ENCODE measurements at regions not wholly inside any gene's neighbourhood (a gene's known extent, or its start where the extent isn't known, plus 50 kb on each side); places are given as distances from the start of the nearest gene placed in this dataset.
A peak's percentile ranks its signal among the peaks of the same experiment; 100 is the strongest.

- no peaks in the 10 kb centered on the region for H3K23me2 ChIP-seq (ENCODE audit: insufficient read length, low read depth, low read length, poor library complexity, severe bottlenecking)
- H3K27me3 Mint-ChIP-seq (ENCODE audit: low read depth): peaks cover 2% of the 10 kb centered on the region; the same call in 1 of the 2 replicates
- no peak for DNase-seq
- H4K91ac ChIP-seq (ENCODE audit: insufficient read length, low read depth, low read length): no peak overlapping the region
- H2BK5ac ChIP-seq (ENCODE audit: insufficient read length, low read length): no peak overlapping the region
- H2BK120ac ChIP-seq (ENCODE audit: low read depth, low read length, poor library complexity, severe bottlenecking): no peak overlapping the region
- H3K14ac ChIP-seq (ENCODE audit: insufficient read depth, low read length): no peak overlapping the region
- H3K27ac Mint-ChIP-seq: no peak overlapping the region
- no peak overlapping the region for H3K27ac ChIP-seq (ENCODE audit: insufficient read length, low read depth, low read length)
- H3K9ac ChIP-seq (ENCODE audit: extremely low read depth, insufficient read length, low read length): no peak overlapping the region
- H3K4me3 Mint-ChIP-seq: peak overlapping the region in 1 of 2 experiments; percentile 56; a peak in 2 of 5 replicates
- no peak overlapping the region for H3K23ac ChIP-seq (ENCODE audit: insufficient read length, low read depth, low read length)
- no peak overlapping the region for H2BK12ac ChIP-seq (ENCODE audit: insufficient read length, low read depth, low read length)
- 0 out of 2 replicates have a peak, but pooled peaks cover 3% of the 10 kb centered on the region for H3K4me1 ChIP-seq (ENCODE audit: insufficient read depth, low read length)
- H3K79me1 ChIP-seq (ENCODE audit: insufficient read depth, low read depth, low read length, poor library complexity, severe bottlenecking): no peaks in the 10 kb centered on the region
- no peak overlapping the region for H2BK15ac ChIP-seq (ENCODE audit: low read depth, low read length)
- WGBS (ENCODE audit: extremely low coverage, insufficient read length, low lambda C conversion rate): no CpG with 5 or more reads among the region's 3 CpGs
- no peak overlapping the region for H2BK20ac ChIP-seq (ENCODE audit: low read depth, low read length, poor library complexity, severe bottlenecking)
- no peaks in the 10 kb centered on the region for H3K9me3 ChIP-seq (ENCODE audit: control insufficient read depth, low read depth, low read length)
- no peak for TF ChIP-seq CTCF (conservative IDR thresholded peaks at IDR 0.05)
- peaks cover 14 to 15% of the 10 kb centered on the region in 2 experiments for H3K4me1 Mint-ChIP-seq
- peaks cover 0 to 9% (median 0%) of the 10 kb centered on the region in 3 experiments; a peak in 2 of 7 replicates for H3K36me3 Mint-ChIP-seq (ENCODE audit: insufficient read depth in 1 of 3, low read depth in 3 of 3)
- no peak overlapping the region for H3T11ph ChIP-seq (ENCODE audit: low read length)
- H3K9me3 Mint-ChIP-seq: peaks cover 3 to 4% of the 10 kb centered on the region in 2 experiments; a peak in 1 of 5 replicates
- no peak overlapping the region for H2AK5ac ChIP-seq (ENCODE audit: insufficient read length, low read length)
- no peak overlapping the region for H3K18ac ChIP-seq (ENCODE audit: insufficient read length, low read depth, low read length)
- H3K4ac ChIP-seq (ENCODE audit: low read depth, low read length): no peak overlapping the region
- no peak overlapping the region for H3K4me2 ChIP-seq (ENCODE audit: insufficient read depth, insufficient read length, low read length)
- no peaks in the 10 kb centered on the region for H4K20me1 ChIP-seq (ENCODE audit: control insufficient read depth, insufficient read depth, insufficient read length)
- H4K8ac ChIP-seq (replicated peaks; ENCODE audit: insufficient read length, low read depth, low read length): no peak overlapping the region
- H3K79me2 ChIP-seq (ENCODE audit: insufficient read depth, low read length): no peaks in the 10 kb centered on the region
- H3K56ac ChIP-seq (ENCODE audit: insufficient read length, low read depth, low read length): no peak overlapping the region
- no peaks in the 10 kb centered on the region for H3K27me3 ChIP-seq (ENCODE audit: insufficient read depth, low read length)
- no peak overlapping the region for H2AFZ ChIP-seq (ENCODE audit: low read length)
- H4K5ac ChIP-seq (ENCODE audit: insufficient read length, low read depth, low read length): no peak overlapping the region
These were observed 204.2 kb upstream of the SESN3 start for GRCh38 chr11:95435192-95435591.
